ENCODE measurements at regions not wholly inside any gene's neighbourhood (a gene's known extent, or its start where the extent isn't known, plus 50 kb on each side); places are given as distances from the start of the nearest gene placed in this dataset.

GRCh38 chr2:219968685-219969345 is 341.4 kb downstream of the SLC4A3 start:
- no peak overlapping the region for H3K27ac ChIP-seq (ENCODE audit: low read depth, low read length, poor library complexity, severe bottlenecking)

DNA sequence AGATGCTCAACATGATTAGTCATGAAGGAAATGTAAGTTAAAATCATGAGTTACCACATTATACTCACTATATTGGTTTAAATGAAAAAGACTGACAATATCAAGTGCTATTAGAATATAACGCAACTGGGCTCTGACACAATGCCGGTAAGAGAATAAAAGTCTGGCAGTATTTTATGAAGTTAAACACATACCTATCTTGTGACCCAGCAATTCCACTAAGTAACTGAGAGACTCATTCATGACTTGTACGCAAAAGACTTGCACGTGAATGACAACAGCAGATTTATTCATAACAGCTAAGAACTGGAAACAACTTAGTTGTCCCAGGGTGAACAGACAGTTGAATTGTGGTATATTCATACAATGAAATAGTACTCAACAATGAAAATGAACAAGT is 342.1 kb downstream of the SLC4A3 start:
- TF ChIP-seq CTCF (IDR thresholded peaks at IDR 0.05; ENCODE audit: low read length) (no peak), EZH2 (IDR thresholded peaks at IDR 0.05; ENCODE audit: borderline replicate concordance, low read length) (no peak)
- Histone ChIP-seq H4K20me1 (ENCODE audit: insufficient read depth, low read length) (no peaks in the 10 kb centered on the region), H3K9me2 (ENCODE audit: low read depth, low read length) (no peaks in the 10 kb centered on the region), H3K4me2 (ENCODE audit: low read length) (no peak overlapping the region), H3K4me1 (ENCODE audit: insufficient read depth, low read length, severe bottlenecking) (no peaks in the 10 kb centered on the region), H3K9me3 (ENCODE audit: low read length) (no peaks in the 10 kb centered on the region), H3K27ac (ENCODE audit: low read depth, low read length, poor library complexity, severe bottlenecking) (no peak overlapping the region), H3K79me2 (ENCODE audit: insufficient read depth, low read length) (no peaks in the 10 kb centered on the region), H3K27me3 (ENCODE audit: insufficient read depth, low read length) (no peaks in the 10 kb centered on the region), H3K4me3 (ENCODE audit: low read depth, low read length, poor library complexity, severe bottlenecking) (no peak overlapping the region), H3K9ac (ENCODE audit: low read length) (no peak overlapping the region), H3F3A (ENCODE audit: insufficient read depth, low read length) (no peaks in the 10 kb centered on the region), H3K36me3 (ENCODE audit: insufficient read depth, low read length) (no peaks in the 10 kb centered on the region), H2AFZ (ENCODE audit: low read length) (no peak overlapping the region)

More at GRCh38 chr2:219968685-219969345, 341.4 kb downstream of the SLC4A3 start:
- H3K9ac ChIP-seq (ENCODE audit: low read length): no peak overlapping the region
- no peaks in the 10 kb centered on the region for H3K9me3 ChIP-seq (ENCODE audit: low read length)
- no peaks in the 10 kb centered on the region for H3K27me3 ChIP-seq (ENCODE audit: insufficient read depth, low read length)
- TF ChIP-seq CTCF (IDR thresholded peaks at IDR 0.05; ENCODE audit: low read length) (no peak), EZH2 (IDR thresholded peaks at IDR 0.05; ENCODE audit: borderline replicate concordance, low read length) (no peak)
- H3K4me1 ChIP-seq (ENCODE audit: insufficient read depth, low read length, severe bottlenecking): no peaks in the 10 kb centered on the region
- H3F3A ChIP-seq (ENCODE audit: insufficient read depth, low read length): no peaks in the 10 kb centered on the region
- no peaks in the 10 kb centered on the region for H3K79me2 ChIP-seq (ENCODE audit: insufficient read depth, low read length)
- no peak overlapping the region for H3K4me3 ChIP-seq (ENCODE audit: low read depth, low read length, poor library complexity, severe bottlenecking)
- no peaks in the 10 kb centered on the region for H3K9me2 ChIP-seq (ENCODE audit: low read depth, low read length)
- no peaks in the 10 kb centered on the region for H4K20me1 ChIP-seq (ENCODE audit: insufficient read depth, low read length)
- no peak overlapping the region for H3K4me2 ChIP-seq (ENCODE audit: low read length)
- H3K36me3 ChIP-seq (ENCODE audit: insufficient read depth, low read length): no peaks in the 10 kb centered on the region
- no peak overlapping the region for H2AFZ ChIP-seq (ENCODE audit: low read length)

- H3K27me3 ChIP-seq (ENCODE audit: insufficient read depth, low read length): no peaks in the 10 kb centered on the region
Measured at GRCh38 chr2:219973136-219973535, 345.7 kb downstream of the SLC4A3 start.

More at GRCh38 chr2:219973136-219973535, 345.7 kb downstream of the SLC4A3 start:
- no peaks in the 10 kb centered on the region for H3K36me3 ChIP-seq (ENCODE audit: insufficient read depth, low read length)
- H3K79me2 ChIP-seq (ENCODE audit: insufficient read depth, low read length): no peaks in the 10 kb centered on the region
- no peak for TF ChIP-seq EZH2 (IDR thresholded peaks at IDR 0.05; ENCODE audit: borderline replicate concordance, low read length)
- TF ChIP-seq CTCF (IDR thresholded peaks at IDR 0.05; ENCODE audit: low read length): no peak
- no peak overlapping the region for H3K4me2 ChIP-seq (ENCODE audit: low read length)
- H3K9me2 ChIP-seq (ENCODE audit: low read depth, low read length): no peaks in the 10 kb centered on the region
- no peak overlapping the region for H2AFZ ChIP-seq (ENCODE audit: low read length)
- H3K9me3 ChIP-seq (ENCODE audit: low read length): no peaks in the 10 kb centered on the region
- no peak overlapping the region for H3K4me3 ChIP-seq (ENCODE audit: low read depth, low read length, poor library complexity, severe bottlenecking)
- H3K9ac ChIP-seq (ENCODE audit: low read length): no peak overlapping the region
- H4K20me1 ChIP-seq (ENCODE audit: insufficient read depth, low read length): no peaks in the 10 kb centered on the region
- H3K27ac ChIP-seq (ENCODE audit: low read depth, low read length, poor library complexity, severe bottlenecking): no peak overlapping the region
- H3F3A ChIP-seq (ENCODE audit: insufficient read depth, low read length): no peaks in the 10 kb centered on the region
- H3K4me1 ChIP-seq (ENCODE audit: insufficient read depth, low read length, severe bottlenecking): no peaks in the 10 kb centered on the region

All from OCI-LY1 (cell line).